ENCODE measurements at regions not wholly inside any gene's neighbourhood (a gene's known extent, or its start where the extent isn't known, plus 50 kb on each side); places are given as distances from the start of the nearest gene placed in this dataset.

- in situ Hi-C loops (cut with MboI; ENCODE audit: low pct_ligation_motif_present in 1 of 4, low pct_unique_long_range_greater_than_20kb in 1 of 4, low sequenced_read_pairs in 3 of 4), result no loop called here
- no peaks in the 10 kb centered on the region for H3K27me3 ChIP-seq
- no peaks in the 10 kb centered on the region for H3K36me3 ChIP-seq
- DNase-seq, result no peak
- no peak overlapping the region for H3K4me3 ChIP-seq
- H3K27ac ChIP-seq, result no peak overlapping the region
- 74 to 100% methylated on average over 1 of the region's 1 CpG for WGBS, 2 donors (ENCODE audit: low coverage in 1 of 2)
- TF ChIP-seq EP300 (IDR thresholded peaks at IDR 0.05; ENCODE audit: low read depth) (no peak), POLR2AphosphoS5 (IDR thresholded peaks at IDR 0.05) (no peak), CTCF (IDR thresholded peaks at IDR 0.05) (no peak), POLR2A (IDR thresholded peaks at IDR 0.05) (no peak)
- intact Hi-C loops (cut with DNase I; ENCODE audit: low total_unique reads), result no loop called here
- no peaks in the 10 kb centered on the region for H3K4me1 ChIP-seq
- H3K9me3 ChIP-seq, result no peaks in the 10 kb centered on the region
These were observed 89.3 kb upstream of the FTMT start for GRCh38 chr5:121762426-121762825.

- Histone ChIP-seq H3K27ac (no peak overlapping the region), H3K27me3 (no peaks in the 10 kb centered on the region), H3K36me3 (no peaks in the 10 kb centered on the region), H3K4me1 (no peaks in the 10 kb centered on the region), H3K4me3 (no peak overlapping the region), H3K9me3 (no peaks in the 10 kb centered on the region)
- WGBS, 2 donors (ENCODE audit: low coverage in 1 of 2), result 69 to 81% methylated on average over 2 of the region's 2 CpGs
- intact Hi-C loops (cut with DNase I; ENCODE audit: low total_unique reads), result no loop called here
- TF ChIP-seq EP300 (IDR thresholded peaks at IDR 0.05; ENCODE audit: low read depth) (no peak), POLR2AphosphoS5 (IDR thresholded peaks at IDR 0.05) (no peak), POLR2A (IDR thresholded peaks at IDR 0.05) (no peak), CTCF (IDR thresholded peaks at IDR 0.05) (no peak)
- in situ Hi-C loops (cut with MboI; ENCODE audit: low pct_ligation_motif_present in 1 of 4, low pct_unique_long_range_greater_than_20kb in 1 of 4, low sequenced_read_pairs in 3 of 4), result no loop called here
- DNase-seq, result no peak
These were observed 88.0 kb upstream of the FTMT start for GRCh38 chr5:121763665-121764064.

- Histone ChIP-seq H3K27me3 (no peaks in the 10 kb centered on the region), H3K4me1 (no peaks in the 10 kb centered on the region), H3K27ac (no peak overlapping the region), H3K9me3 (no peaks in the 10 kb centered on the region), H3K36me3 (no peaks in the 10 kb centered on the region), H3K4me3 (no peak overlapping the region)
- no peak for TF ChIP-seq POLR2AphosphoS5 (IDR thresholded peaks at IDR 0.05)
- no peak for TF ChIP-seq POLR2A (IDR thresholded peaks at IDR 0.05)
- no peak for TF ChIP-seq CTCF (IDR thresholded peaks at IDR 0.05)
- TF ChIP-seq EP300 (IDR thresholded peaks at IDR 0.05; ENCODE audit: low read depth), result no peak
- intact Hi-C loops (cut with DNase I; ENCODE audit: low total_unique reads), result no loop called here
- no peak for DNase-seq
- WGBS, 2 donors (ENCODE audit: low coverage in 1 of 2), result 78 to 97% methylated on average over 1 of the region's 1 CpG
- in situ Hi-C loops (cut with MboI; ENCODE audit: low pct_ligation_motif_present in 1 of 4, low pct_unique_long_range_greater_than_20kb in 1 of 4, low sequenced_read_pairs in 3 of 4), result no loop called here
These were observed 71.3 kb upstream of the FTMT start for GRCh38 chr5:121780406-121780805.

GRCh38 chr5:121783700-121784099 is 68.0 kb upstream of the FTMT start:
- H3K27me3 ChIP-seq, result no peaks in the 10 kb centered on the region
- in situ Hi-C loops (cut with MboI; ENCODE audit: low pct_ligation_motif_present in 1 of 4, low pct_unique_long_range_greater_than_20kb in 1 of 4, low sequenced_read_pairs in 3 of 4) (no loop called here), intact Hi-C loops (cut with DNase I; ENCODE audit: low total_unique reads) (no loop called here)
- no peak for DNase-seq
- no peaks in the 10 kb centered on the region for H3K4me1 ChIP-seq
- H3K4me3 ChIP-seq, result no peak overlapping the region
- no peak overlapping the region for H3K27ac ChIP-seq
- H3K36me3 ChIP-seq, result no peaks in the 10 kb centered on the region
- 81 to 83% methylated on average over 3 of the region's 3 CpGs for WGBS, 2 donors (ENCODE audit: low coverage in 1 of 2)
- TF ChIP-seq CTCF (IDR thresholded peaks at IDR 0.05), result no peak
- no peak for TF ChIP-seq POLR2AphosphoS5 (IDR thresholded peaks at IDR 0.05)
- no peak for TF ChIP-seq EP300 (IDR thresholded peaks at IDR 0.05; ENCODE audit: low read depth)
- TF ChIP-seq POLR2A (IDR thresholded peaks at IDR 0.05), result no peak
- no peaks in the 10 kb centered on the region for H3K9me3 ChIP-seq

Data from transverse colon (tissue), 4 donors.